ENCODE measurements at regions not wholly inside any gene's neighbourhood (a gene's known extent, or its start where the extent isn't known, plus 50 kb on each side); places are given as distances from the start of the nearest gene placed in this dataset.

- no peaks in the 10 kb centered on the region for H3K36me3 ChIP-seq (ENCODE audit: insufficient read depth, low read length)
- H3K79me2 ChIP-seq (ENCODE audit: insufficient read depth, low read length), result no peaks in the 10 kb centered on the region
- no peaks in the 10 kb centered on the region for H3K4me1 ChIP-seq (ENCODE audit: insufficient read depth, low read length, severe bottlenecking)
- H3K27ac ChIP-seq (ENCODE audit: low read depth, low read length, poor library complexity, severe bottlenecking), result no peak overlapping the region
- H2AFZ ChIP-seq (ENCODE audit: low read length), result no peak overlapping the region
- H3K9me2 ChIP-seq (ENCODE audit: low read depth, low read length), result no peaks in the 10 kb centered on the region
- H3K9ac ChIP-seq (ENCODE audit: low read length), result no peak overlapping the region
- no peaks in the 10 kb centered on the region for H3K27me3 ChIP-seq (ENCODE audit: insufficient read depth, low read length)
- H4K20me1 ChIP-seq (ENCODE audit: insufficient read depth, low read length), result no peaks in the 10 kb centered on the region
- TF ChIP-seq EZH2 (IDR thresholded peaks at IDR 0.05; ENCODE audit: borderline replicate concordance, low read length) (no peak), CTCF (IDR thresholded peaks at IDR 0.05; ENCODE audit: low read length) (no peak)
- no peak overlapping the region for H3K4me3 ChIP-seq (ENCODE audit: low read depth, low read length, poor library complexity, severe bottlenecking)
- H3K4me2 ChIP-seq (ENCODE audit: low read length), result no peak overlapping the region
- H3F3A ChIP-seq (ENCODE audit: insufficient read depth, low read length), result no peaks in the 10 kb centered on the region
- H3K9me3 ChIP-seq (ENCODE audit: low read length), result no peaks in the 10 kb centered on the region
Observed at GRCh38 chr10:113473851-113474250, 79.0 kb upstream of the HABP2 start.

- no peak overlapping the region for H3K4me2 ChIP-seq (ENCODE audit: low read length)
- TF ChIP-seq CTCF (IDR thresholded peaks at IDR 0.05; ENCODE audit: low read length) (no peak), EZH2 (IDR thresholded peaks at IDR 0.05; ENCODE audit: borderline replicate concordance, low read length) (no peak)
- H2AFZ ChIP-seq (ENCODE audit: low read length), result no peak overlapping the region
Observed at GRCh38 chr10:113474752-113475151, 78.1 kb upstream of the HABP2 start.

GRCh38 chr10:113475381-113475807, 77.5 kb upstream of the HABP2 start:
- Histone ChIP-seq H3K27ac (ENCODE audit: low read depth, low read length, poor library complexity, severe bottlenecking) (no peak overlapping the region), H3F3A (ENCODE audit: insufficient read depth, low read length) (no peaks in the 10 kb centered on the region), H3K9me2 (ENCODE audit: low read depth, low read length) (no peaks in the 10 kb centered on the region), H3K4me1 (ENCODE audit: insufficient read depth, low read length, severe bottlenecking) (no peaks in the 10 kb centered on the region), H3K27me3 (ENCODE audit: insufficient read depth, low read length) (peaks cover 6% of the 10 kb centered on the region; the same call in 1 of the 2 replicates), H3K79me2 (ENCODE audit: insufficient read depth, low read length) (no peaks in the 10 kb centered on the region), H3K9ac (ENCODE audit: low read length) (no peak overlapping the region), H4K20me1 (ENCODE audit: insufficient read depth, low read length) (no peaks in the 10 kb centered on the region), H2AFZ (ENCODE audit: low read length) (no peak overlapping the region), H3K9me3 (ENCODE audit: low read length) (peaks cover 7% of the 10 kb centered on the region; the same call in 1 of the 2 replicates), H3K4me3 (ENCODE audit: low read depth, low read length, poor library complexity, severe bottlenecking) (no peak overlapping the region), H3K36me3 (ENCODE audit: insufficient read depth, low read length) (no peaks in the 10 kb centered on the region; the same call in 1 of the 2 replicates), H3K4me2 (ENCODE audit: low read length) (no peak overlapping the region)
- TF ChIP-seq CTCF (IDR thresholded peaks at IDR 0.05; ENCODE audit: low read length) (no peak), EZH2 (IDR thresholded peaks at IDR 0.05; ENCODE audit: borderline replicate concordance, low read length) (no peak)

More at GRCh38 chr10:113474752-113475151, 78.1 kb upstream of the HABP2 start:
- Histone ChIP-seq H3K27me3 (ENCODE audit: insufficient read depth, low read length) (peaks cover 6% of the 10 kb centered on the region; the same call in 1 of the 2 replicates), H3K79me2 (ENCODE audit: insufficient read depth, low read length) (no peaks in the 10 kb centered on the region), H3K9me2 (ENCODE audit: low read depth, low read length) (no peaks in the 10 kb centered on the region), H4K20me1 (ENCODE audit: insufficient read depth, low read length) (no peaks in the 10 kb centered on the region), H3K9ac (ENCODE audit: low read length) (no peak overlapping the region), H3K9me3 (ENCODE audit: low read length) (peaks cover 4% of the 10 kb centered on the region; the same call in 1 of the 2 replicates), H3K4me3 (ENCODE audit: low read depth, low read length, poor library complexity, severe bottlenecking) (no peak overlapping the region), H3K4me1 (ENCODE audit: insufficient read depth, low read length, severe bottlenecking) (no peaks in the 10 kb centered on the region), H3K36me3 (ENCODE audit: insufficient read depth, low read length) (no peaks in the 10 kb centered on the region; the same call in 1 of the 2 replicates), H3F3A (ENCODE audit: insufficient read depth, low read length) (no peaks in the 10 kb centered on the region), H3K27ac (ENCODE audit: low read depth, low read length, poor library complexity, severe bottlenecking) (no peak overlapping the region)

Data from OCI-LY1 (cell line).